HG03378 (cell line): ENCODE measurements at regions not wholly inside any gene's neighbourhood (a gene's known extent, or its start where the extent isn't known, plus 50 kb on each side); places are given as distances from the start of the nearest gene placed in this dataset.
"Not testable (repeated sequence)": the region's sequence is repeated elsewhere in the genome, so short reads cannot be mapped to it uniquely, and the experiment has no call there.

Experiments
- ATAC-seq: cut with Tn5 transposase; IDR thresholded peaks from one replicate; pipeline ENCODE4 v1.9.1; 2021; ENCODE audit warnings: mild to moderate bottlenecking, moderate library complexity; ENCODE audit not compliant: unreplicated experiment

DNA sequence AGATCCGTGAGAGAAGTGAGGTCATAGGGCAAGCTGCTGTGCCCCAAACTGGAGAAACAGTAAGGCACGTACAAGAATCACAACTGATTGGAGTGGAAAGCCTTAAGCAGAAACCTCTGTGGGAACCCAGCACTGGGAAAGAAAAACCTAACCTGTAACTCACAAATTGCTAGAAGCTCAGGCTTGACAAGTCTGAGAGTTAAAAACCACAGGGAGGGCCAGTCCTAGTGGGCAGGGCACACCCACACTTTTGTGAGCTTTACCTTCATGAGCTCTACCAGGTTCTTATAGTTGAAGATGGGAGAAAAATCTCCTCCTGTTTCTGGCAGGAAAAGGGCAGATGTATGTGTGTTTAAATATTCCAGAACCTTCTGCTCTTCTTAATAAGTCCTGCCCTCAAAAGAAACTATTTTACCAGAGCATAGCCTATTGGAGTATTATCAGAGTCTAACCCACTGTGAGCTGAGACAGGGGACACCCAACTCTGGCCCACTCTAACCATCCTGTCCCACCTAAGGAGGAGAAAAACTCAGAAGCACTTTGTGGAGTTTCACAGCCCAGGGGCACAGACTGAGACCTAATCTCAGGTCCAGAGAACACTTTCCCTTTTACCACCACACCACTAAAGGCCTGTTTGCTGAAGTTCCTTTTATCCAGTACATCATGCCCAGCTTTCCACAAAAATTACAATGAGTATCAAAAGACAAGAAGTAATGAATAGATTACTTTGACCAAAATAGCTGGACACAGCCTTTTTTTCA is 1265.7 kb upstream of the CHAC2 start:
- no peak for ATAC-seq

DNA sequence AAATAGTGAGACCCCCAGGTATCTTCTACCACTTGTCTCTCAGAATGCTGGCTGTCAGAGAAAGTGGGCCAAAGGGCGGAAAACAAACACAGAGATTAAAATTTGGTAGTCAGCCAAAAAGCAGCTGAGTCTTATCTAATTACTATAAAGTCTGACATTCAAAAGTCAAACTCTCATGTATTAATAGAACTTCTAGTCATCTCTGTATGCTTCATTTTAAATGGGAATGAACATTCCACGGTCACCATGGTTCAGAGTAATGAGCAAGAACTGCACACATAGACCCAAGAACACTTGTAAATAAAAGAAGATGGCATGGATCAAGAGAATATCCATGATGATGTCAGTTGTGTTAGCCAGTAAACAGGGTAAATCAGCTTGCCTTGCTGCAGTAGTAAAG is 1267.0 kb upstream of the CHAC2 start:
- ATAC-seq = no peak

DNA sequence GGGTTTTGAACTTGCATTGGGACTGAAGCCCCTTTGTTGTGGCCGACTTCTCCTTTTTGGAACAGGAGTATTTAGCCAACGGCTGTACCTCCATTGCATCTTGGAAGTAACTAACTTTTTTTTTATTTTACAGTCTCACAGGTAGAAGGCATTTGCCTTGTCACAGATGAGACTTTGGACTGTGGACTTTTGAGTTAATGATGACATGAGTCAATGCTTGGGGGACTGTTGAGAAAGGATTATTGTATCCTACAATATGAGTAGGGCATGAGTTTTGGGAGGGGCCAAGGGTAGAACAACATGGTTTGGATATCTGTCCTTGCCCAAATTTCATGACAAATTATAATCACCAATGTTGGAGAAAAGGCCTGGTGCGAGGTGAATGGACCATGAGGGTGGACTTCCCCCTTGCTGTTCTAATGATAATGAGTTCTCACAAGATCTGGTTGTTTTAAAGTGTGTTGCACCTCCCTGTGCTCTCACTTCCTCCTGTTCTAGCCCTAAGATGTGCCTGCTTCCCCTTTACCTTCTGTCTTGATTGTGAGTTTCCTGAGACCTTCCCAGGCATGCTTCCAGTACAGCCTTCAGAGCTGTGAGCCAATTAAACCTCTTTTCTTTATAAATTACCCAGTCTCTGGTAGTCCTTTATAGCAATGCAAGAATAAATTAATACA is 1269.4 kb upstream of the CHAC2 start:
- no peak for ATAC-seq

DNA sequence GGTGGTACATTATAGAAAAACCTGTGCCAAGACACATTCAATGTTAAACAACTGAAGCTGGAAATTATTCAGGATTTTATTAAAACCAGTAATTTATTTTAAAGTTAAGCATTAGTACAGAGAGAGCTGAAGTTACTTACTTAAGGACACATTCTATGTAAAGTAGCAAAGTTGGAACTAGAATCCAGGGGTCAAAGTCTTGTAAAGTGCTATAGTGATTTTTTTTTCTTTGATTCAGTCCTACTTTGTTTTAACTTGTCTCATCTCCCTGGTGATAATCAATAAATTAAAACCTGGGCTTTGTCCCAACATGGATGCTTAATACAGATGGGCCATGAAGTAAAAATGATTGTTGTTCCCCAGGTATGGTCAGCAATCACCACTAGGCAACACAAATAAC is 1271.8 kb upstream of the CHAC2 start:
- ATAC-seq = no peak

DNA sequence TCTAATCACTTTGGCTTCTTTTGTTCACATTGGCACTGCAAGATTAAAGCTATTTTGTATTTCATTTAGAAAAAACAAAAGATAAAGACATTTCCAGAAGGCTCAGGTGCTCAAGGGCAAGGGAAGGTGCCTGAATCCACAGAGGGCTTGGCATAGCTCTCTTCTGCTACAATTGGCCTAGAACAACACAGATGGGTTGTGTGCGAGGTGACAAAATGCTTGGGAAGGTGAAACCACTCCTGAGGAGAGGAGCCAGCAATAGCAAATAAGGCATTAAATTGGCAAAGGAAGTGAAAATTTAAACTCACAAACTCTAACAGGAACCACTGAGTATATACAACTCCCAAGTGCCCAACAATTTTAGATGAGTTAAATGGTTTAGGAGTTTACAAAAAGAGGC is 1290.4 kb upstream of the CHAC2 start:
- no peak for ATAC-seq

DNA sequence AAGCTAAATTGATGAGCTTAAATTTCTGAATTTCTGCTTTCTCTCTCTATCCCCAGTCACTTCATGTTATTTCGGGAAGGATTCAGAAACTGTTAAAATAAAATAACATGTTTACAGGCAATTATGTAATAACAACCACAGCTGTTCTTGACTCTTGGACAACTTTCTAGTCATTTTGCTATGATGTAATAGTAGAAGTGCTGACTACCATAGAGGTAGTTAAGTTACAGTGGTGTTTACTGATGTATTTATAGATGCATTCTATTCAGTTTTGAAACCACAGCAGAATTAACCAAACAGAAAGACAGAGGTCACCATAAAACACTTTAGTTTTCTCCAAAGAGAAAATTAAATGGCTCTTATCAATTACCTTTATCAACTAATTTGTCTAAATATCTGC is 1292.0 kb upstream of the CHAC2 start:
- ATAC-seq = no peak

DNA sequence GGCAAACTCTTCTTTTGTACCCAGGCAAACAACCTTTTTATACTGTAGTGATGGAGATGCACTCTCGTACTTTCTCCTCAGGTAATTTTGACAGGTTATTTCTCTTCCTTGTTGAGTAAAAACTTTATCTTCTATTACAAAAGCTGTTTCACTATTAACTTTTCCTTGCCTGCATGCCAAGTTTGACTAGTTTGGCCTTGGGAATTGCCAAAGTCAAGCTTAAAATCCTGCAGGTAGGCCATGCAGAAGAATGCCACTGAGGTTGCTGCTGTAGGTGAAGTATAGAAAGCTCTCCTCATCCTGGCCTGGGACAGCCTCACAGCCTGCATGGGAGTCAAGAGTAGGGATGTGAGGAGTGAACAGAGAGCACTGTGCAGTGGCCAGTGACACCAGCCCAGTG is 1293.5 kb upstream of the CHAC2 start:
- no peak for ATAC-seq

DNA sequence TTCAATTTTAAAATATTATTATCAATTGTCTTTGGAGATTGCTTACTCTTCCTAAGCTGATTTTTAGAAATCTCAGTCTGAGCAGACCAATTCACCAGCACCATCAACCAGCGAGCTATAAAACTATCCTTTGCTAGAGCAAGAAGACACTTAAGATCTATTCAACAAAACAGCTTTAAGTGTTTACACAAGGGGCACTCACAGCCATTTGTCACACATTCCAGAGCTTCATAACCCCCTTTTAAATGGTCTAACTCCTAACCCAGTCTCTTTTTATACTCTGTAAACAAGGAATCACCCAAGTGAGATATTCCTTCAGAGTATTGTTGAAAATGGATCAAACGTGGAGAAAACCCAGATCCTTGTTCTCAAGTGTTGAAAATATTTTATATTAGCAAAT is 1294.1 kb upstream of the CHAC2 start:
- ATAC-seq = no peak

DNA sequence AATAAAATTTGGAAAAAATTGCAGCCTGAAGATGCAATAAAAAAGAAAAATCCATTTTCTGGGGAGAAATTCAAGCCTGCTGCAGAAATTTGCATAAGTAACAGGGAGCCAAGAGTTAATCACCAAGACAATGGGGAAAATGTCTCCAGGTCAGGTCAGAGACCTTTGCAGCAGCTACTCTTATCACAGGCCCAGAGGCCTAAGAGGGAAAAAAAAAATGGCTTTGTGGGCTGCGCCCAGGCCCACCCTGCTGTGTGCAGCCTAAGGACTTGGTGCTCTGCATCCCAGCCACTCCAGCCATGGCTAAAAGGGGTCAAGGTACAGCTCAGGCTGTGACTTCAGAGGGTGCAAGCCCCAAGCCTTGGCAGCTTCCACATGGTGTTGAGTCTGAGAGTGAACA is 1297.1 kb upstream of the CHAC2 start:
- ATAC-seq = not testable (repeated sequence)

DNA sequence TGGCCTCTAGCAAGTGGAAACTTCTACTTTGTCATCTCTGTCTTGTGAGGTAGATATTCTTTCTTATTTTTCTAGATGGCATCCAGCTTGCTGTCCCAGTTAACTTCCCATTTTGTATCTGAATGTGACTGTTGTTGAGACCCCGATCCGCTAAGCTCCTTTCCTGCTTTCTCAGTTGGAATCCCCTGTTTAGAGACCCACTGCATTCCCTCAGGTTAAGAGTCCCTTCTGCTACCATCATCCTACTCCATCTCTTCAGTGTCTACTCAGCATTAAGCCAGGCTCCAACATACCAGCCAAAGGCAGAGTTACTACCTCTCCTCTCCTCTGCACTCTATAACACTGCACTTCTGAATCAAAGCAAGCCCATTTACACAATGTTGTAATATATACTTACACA is 1300.4 kb upstream of the CHAC2 start:
- ATAC-seq = no peak

DNA sequence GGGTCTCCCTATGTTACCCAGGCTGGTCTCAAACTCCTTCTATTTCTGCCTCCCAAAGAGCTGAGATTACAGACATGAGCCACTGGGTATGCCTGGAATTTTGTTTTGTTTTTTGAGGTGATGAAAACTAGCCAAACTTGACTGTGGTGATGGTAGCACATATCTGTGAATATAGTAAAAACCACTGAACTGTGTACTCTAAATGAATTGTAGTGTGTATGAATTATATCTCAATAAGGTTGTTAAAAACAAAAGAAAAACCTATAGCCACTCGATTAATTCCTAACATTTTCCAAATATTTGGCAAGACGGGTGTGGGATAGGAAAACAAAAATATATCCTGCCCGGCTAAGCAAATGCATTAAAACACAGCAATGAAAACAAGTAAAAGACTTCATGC is 1302.3 kb upstream of the CHAC2 start:
- ATAC-seq = no peak

DNA sequence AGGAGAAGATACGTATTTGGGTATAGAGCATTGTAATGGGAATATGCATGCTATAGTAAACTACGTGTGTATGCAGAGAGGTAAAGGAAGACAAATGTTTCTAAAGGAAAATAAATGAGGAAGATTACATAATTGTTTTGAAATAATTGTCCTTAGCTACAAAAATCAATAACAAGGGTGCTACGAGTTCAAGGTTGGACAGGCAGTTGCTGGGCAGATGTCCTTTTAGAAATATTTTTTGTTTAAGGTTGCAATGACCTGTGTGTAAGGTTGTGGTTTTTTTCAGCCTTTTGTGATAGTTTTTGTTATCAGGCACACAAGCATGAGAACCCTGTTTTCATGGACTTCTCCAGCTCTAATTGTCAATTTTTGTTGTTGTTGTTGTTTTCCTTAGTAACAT is 1304.1 kb upstream of the CHAC2 start:
- ATAC-seq = no peak

DNA sequence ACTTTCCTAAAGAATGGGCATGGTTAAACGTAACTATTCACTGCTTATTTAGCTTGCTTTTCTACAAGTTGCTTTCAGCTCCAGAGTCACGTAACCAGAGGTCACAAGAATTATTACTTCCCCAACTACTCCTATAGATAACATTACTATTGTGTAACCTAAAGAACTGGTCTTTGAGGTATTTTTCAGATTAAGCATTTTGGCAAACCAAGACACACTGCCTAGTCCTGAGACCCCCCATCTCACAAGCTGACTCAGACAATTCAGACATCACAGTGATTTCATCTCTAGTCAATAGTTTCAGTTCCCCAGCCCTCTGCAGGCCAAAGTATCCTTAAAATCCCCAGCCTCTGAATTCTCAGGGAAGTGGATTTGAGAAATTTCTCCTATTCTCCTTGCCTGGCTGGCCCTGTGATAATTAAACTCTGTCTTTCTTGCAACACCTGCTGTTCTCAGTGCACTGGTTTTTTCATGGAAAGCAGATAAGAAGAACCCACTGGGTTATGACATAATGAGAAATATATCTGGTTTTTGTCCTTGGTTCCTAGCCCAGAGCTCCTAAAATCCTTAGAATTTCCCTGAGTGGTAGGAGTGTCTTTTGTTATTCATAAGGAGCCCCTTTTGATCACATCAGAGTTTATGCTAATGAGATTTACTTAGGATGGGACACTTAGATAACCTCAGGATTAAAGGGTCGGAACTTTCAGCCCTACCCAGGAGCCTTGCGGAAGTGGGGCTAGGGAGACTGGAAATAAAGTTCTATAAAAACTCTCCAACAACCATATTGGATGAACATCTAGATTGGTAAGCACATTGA is 1310.8 kb upstream of the CHAC2 start:
- no peak for ATAC-seq

DNA sequence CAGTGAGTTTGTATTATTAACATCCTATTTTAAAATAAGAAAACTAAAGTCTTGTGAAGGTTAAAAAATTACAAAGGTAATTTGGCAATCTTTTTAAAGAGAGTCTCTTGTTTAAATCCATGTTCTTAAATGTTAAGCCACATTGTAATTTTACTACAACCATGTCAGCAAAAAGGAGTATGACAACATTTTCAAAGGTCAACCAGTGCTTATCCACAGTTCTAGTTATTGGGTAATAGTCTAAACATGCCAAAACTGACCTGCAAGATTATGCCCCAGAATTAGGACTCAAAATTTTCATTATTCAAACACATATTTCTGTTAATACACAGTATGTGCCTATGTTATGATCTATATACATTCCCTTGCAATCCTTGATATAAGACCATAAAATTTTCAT is 1312.6 kb upstream of the CHAC2 start:
- ATAC-seq = no peak

DNA sequence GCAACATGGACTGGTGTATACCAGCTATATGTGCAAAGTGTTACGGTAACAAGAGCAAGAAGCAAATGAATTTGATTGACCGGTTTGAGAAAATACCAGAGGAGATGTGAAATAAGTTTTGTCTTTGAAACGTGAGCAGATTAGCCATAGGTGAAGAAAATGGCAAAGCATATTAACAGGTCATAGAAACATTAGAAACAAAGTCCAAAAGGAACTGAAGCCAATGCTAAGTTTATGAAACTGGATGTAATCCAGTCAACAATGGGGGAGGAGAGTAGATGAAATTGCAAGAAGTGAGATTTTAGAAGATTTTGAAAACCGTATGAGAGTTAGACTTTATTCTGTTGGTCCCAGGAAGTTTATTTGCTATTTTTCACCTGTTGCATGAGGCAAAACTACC is 1315.4 kb upstream of the CHAC2 start:
- no peak for ATAC-seq

DNA sequence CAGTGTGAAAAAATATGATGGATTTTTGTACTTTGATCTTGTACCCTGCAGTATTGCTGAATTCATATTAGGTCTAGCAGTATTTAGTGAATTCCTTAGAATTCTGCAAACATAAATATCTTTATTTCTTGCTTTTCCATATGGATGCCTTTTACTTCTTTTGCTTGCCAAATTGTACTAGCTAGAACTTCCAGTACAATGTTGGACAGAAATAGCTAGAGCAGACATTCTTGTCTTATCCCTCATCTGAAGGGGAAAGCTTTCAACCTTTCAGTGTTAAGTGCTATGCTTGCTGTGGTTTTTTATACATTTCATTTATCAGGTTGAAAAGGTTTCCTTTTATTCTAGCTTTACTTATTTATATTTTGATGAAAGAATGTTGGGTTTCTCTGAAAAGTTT is 1321.9 kb upstream of the CHAC2 start:
- ATAC-seq = no peak

DNA sequence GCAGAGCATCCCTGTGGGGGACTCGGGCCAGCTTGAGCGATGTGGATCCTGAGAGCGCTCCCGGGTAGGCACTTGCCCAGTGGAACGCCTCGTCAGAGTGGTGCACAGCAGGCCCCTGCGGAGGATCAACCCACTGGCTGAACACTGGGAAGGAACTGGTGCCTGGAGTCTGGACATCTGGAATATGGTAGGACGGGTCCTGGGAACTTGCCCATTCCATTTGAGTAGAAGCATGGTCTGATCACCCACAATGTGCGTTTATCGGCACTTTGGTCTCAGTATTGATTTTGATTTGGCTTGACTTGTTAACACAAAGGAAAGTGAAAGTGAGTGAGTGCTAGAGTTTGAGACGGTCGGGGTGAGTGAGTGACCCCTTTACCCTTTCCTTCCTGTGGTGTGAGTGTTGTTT is 1336.2 kb upstream of the CHAC2 start:
- no peak for ATAC-seq

DNA sequence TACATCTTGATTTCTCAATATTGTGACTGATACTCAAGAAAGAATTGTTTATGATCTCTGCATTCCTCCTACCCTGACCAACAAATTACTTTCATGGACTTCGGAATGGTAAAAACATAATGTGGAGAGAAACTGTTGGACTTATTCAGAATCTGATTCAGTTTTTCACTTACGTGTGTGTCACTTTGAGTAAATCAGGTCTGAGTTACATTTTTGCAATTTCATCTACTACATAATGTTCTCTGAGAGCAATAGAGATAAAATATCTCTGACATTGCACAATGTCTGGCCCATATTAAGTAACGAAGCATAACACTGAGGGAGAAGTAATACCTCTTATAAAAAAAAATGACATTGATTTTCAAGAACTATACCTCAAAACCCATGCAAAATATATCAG is 1337.9 kb upstream of the CHAC2 start:
- no peak for ATAC-seq

DNA sequence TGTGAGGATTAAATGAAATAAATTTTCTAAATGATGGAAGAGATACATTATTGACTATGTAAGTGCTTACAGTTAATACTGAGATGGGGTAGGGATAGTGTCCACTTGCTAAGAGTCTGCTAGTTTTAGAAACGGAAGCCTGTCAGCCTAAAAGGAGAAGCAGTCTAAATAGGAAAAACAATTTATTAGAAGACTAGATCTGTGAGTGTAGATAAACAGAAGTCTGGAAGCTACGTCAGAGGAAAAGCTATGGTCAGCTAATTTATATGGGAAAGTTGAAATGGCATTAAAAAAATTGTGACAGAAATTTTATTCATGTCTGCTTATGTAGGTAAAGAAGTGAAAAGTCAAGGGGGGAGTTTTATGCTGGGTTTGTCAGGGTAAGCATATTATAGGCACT is 1338.4 kb upstream of the CHAC2 start:
- no peak for ATAC-seq

DNA sequence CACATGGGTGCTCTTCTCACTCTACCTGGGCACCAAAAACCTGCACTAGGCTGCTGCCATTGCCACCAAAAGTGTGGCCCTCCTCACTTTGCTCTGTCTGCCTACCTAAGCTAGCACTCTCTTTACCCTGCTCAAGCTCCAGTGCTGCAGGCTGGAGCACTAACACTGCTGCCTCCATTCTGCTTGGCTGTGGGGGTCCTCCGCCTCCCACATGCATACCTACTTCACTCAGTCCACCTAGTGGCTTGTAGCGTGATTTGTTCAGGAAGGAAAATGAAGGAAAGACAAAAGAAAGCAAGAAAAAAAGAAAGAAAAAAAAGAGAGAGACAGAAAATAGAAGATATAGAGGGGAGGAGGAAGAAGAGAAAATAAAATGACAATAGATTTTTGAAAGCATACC is 1339.4 kb upstream of the CHAC2 start:
- ATAC-seq = no peak

DNA sequence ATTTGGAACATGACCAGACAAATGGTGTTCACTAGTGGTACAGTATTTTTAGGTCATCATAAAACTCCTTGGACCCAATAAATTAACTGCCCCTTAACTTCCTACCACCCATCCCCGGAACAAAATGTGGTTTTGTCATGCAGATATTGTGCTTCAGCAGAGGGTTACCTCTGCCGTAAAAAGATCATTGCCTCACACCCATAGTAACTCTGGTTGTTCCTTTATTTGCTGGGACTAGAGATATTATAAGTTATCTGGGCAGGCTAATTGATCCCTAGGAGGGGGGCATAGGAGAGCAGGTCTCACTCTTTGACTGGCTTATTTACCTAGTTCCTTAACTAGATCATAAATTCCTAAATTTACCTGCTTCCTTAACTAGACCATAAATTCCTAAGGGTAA is 1343.9 kb upstream of the CHAC2 start:
- no peak for ATAC-seq

DNA sequence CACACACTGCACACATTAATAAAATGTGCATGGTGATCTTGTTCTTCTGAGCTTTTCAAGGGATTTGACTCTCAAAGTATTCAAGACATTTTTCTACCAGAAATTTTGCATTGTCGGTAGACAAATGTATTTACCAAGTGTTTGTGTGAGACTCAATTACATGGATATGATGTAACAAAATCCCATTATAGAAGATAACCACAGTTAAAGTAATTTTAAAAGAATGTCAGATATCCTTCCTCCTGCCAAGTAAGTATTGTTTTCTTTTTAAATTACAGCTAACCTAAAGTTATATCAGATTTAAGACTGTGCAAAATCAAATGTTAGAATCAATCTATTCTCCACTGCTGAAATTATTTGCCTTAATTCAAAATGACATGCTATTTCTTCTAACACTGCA is 1344.5 kb upstream of the CHAC2 start:
- ATAC-seq = no peak
